Cardiac muscle cell (in vitro differentiated cells and primary cell): ENCODE measurements at regions not wholly inside any gene's neighbourhood (a gene's known extent, or its start where the extent isn't known, plus 50 kb on each side); places are given as distances from the start of the nearest gene placed in this dataset.

Experiments used
- DNase-seq, 2 donors: peaks; one replicate each; pipeline versions ENCODE4 v3.0.0 to v3.0.0-alpha.2; 2010 to 2017; ENCODE audit warnings: low read depth in 1 of 2, low spot score in 1 of 2
- H3K27ac ChIP-seq: fragments of 200-600 bp; sonication (generic); 2 replicates; pipeline ENCODE4 v1.5.1; 2016
- H3K27me3 ChIP-seq: fragments of 200-600 bp; sonication (generic); 2 replicates; pipeline ENCODE4 v1.6.0; 2016; ENCODE audit warnings: control low read depth
- H3K36me3 ChIP-seq: fragments of 200-600 bp; sonication (generic); 2 replicates; pipeline ENCODE4 v1.5.1; 2016; ENCODE audit warnings: control low read depth
- H3K4me1 ChIP-seq: fragments of 200-600 bp; sonication (generic); 2 replicates; pipeline ENCODE4 v1.8.1; 2017; ENCODE audit warnings: low read depth, mild to moderate bottlenecking, mixed run types
- H3K4me3 ChIP-seq: fragments of 200-600 bp; sonication (generic); 2 replicates; pipeline ENCODE4 v1.5.1; 2016; ENCODE audit warnings: mild to moderate bottlenecking
- H3K9me3 ChIP-seq: fragments of 200-600 bp; sonication (generic); 2 replicates; pipeline ENCODE4 v1.5.1; 2017; ENCODE audit warnings: low read depth, mild to moderate bottlenecking, control low read depth
- CTCF ChIP-seq: IDR thresholded peaks from 2 replicates; pipeline ENCODE4 v1.5.1; 2012; ENCODE audit warnings: low read depth, mild to moderate bottlenecking, low read length

GRCh38 chr2:208847651-208848050 is 441.1 kb downstream of the PTH2R start:
- no peaks in the 10 kb centered on the region for H3K9me3 ChIP-seq
- no peak for DNase-seq
- no peaks in the 10 kb centered on the region for H3K36me3 ChIP-seq
- no peak overlapping the region for H3K27ac ChIP-seq
- no peak for TF ChIP-seq CTCF
- no peaks in the 10 kb centered on the region for H3K4me1 ChIP-seq
- H3K27me3 ChIP-seq = no peaks in the 10 kb centered on the region
- H3K4me3 ChIP-seq = no peak overlapping the region

GRCh38 chr2:208854717-208855116 is 448.1 kb downstream of the PTH2R start:
- no peak for TF ChIP-seq CTCF
- DNase-seq = no peak

GRCh38 chr2:208867374-208867773 is 460.8 kb downstream of the PTH2R start:
- no peak for DNase-seq
- H3K27ac ChIP-seq = no peak overlapping the region
- no peaks in the 10 kb centered on the region for H3K36me3 ChIP-seq

More at GRCh38 chr2:208854717-208855116, 448.1 kb downstream of the PTH2R start:
- H3K4me3 ChIP-seq = no peak overlapping the region
- H3K4me1 ChIP-seq = no peaks in the 10 kb centered on the region
- no peaks in the 10 kb centered on the region for H3K9me3 ChIP-seq
- no peaks in the 10 kb centered on the region for H3K27me3 ChIP-seq
- H3K27ac ChIP-seq = no peak overlapping the region
- no peaks in the 10 kb centered on the region for H3K36me3 ChIP-seq

GRCh38 chr2:208872591-208872990 is 466.0 kb downstream of the PTH2R start:
- no peak for TF ChIP-seq CTCF
- H3K4me3 ChIP-seq = no peak overlapping the region
- no peaks in the 10 kb centered on the region for H3K36me3 ChIP-seq
- no peak for DNase-seq
- H3K4me1 ChIP-seq = no peaks in the 10 kb centered on the region
- no peaks in the 10 kb centered on the region for H3K9me3 ChIP-seq
- no peaks in the 10 kb centered on the region for H3K27me3 ChIP-seq
- no peak overlapping the region for H3K27ac ChIP-seq

More at GRCh38 chr2:208867374-208867773, 460.8 kb downstream of the PTH2R start:
- H3K9me3 ChIP-seq = no peaks in the 10 kb centered on the region
- H3K4me3 ChIP-seq = no peak overlapping the region
- no peak for TF ChIP-seq CTCF
- no peaks in the 10 kb centered on the region for H3K27me3 ChIP-seq
- H3K4me1 ChIP-seq = no peaks in the 10 kb centered on the region

GRCh38 chr2:208879666-208880065 is 473.1 kb downstream of the PTH2R start:
- no peaks in the 10 kb centered on the region for H3K9me3 ChIP-seq

More at GRCh38 chr2:208879666-208880065, 473.1 kb downstream of the PTH2R start:
- H3K36me3 ChIP-seq = no peaks in the 10 kb centered on the region
- no peak overlapping the region for H3K4me3 ChIP-seq
- no peak overlapping the region for H3K27ac ChIP-seq
- no peaks in the 10 kb centered on the region for H3K27me3 ChIP-seq
- DNase-seq = no peak
- H3K4me1 ChIP-seq = peaks cover 5% of the 10 kb centered on the region
- no peak for TF ChIP-seq CTCF
